DND-41 (cell line): ENCODE measurements at regions not wholly inside any gene's neighbourhood (a gene's known extent, or its start where the extent isn't known, plus 50 kb on each side); places are given as distances from the start of the nearest gene placed in this dataset.

ENCODE experiments used
- ATAC-seq: fragments of 200-7000 bp; cut with Tn5 transposase; 3 replicates; pipeline ENCODE4 v1.9.1; 2021; ENCODE audit warnings: low read depth; ENCODE audit not compliant: insufficient read depth
- DNase-seq: peaks from one replicate; pipeline ENCODE4 v3.0.0-alpha.2; 2020
- H2AFZ ChIP-seq: 2 replicates; pipeline ENCODE4 v1.6.0; 2012; ENCODE audit warnings: low read depth, low read length
- H3K27ac ChIP-seq: 2 replicates; pipeline ENCODE4 v1.5.1; 2012; ENCODE audit warnings: low read length, inconsistent platforms
- H3K27me3 ChIP-seq: fragments of 200-600 bp; sonication (generic); 2 replicates; pipeline ENCODE4 v1.6.0; 2012; ENCODE audit warnings: low read length, mild to moderate bottlenecking, inconsistent platforms; ENCODE audit not compliant: insufficient read depth, poor library complexity
- H3K36me3 ChIP-seq: 2 replicates; pipeline ENCODE4 v1.5.1; 2012; ENCODE audit warnings: low read length, inconsistent platforms; ENCODE audit not compliant: insufficient read depth
- H3K4me1 ChIP-seq: 2 replicates; pipeline ENCODE4 v1.5.1; 2012; ENCODE audit warnings: mild to moderate bottlenecking, low read length; ENCODE audit not compliant: insufficient read depth
- H3K4me2 ChIP-seq: 2 replicates; pipeline ENCODE4 v1.6.0; 2012; ENCODE audit warnings: mild to moderate bottlenecking, moderate library complexity, low read length, inconsistent platforms; ENCODE audit not compliant: insufficient read depth
- H3K4me3 ChIP-seq, 2 experiments: fragments of 200-600 bp in 1 of 2; shearing (Covaris generic) in 1 of 2; 2 replicates each; pipeline ENCODE4 v1.5.1; 2012 to 2016; ENCODE audit warnings: inconsistent platforms in 2 of 2, low read length in 2 of 2, mild to moderate bottlenecking in 2 of 2, low read depth in 1 of 2, moderate library complexity in 1 of 2
- H3K79me2 ChIP-seq: 2 replicates; pipeline ENCODE4 v1.6.0; 2012; ENCODE audit warnings: low read length, inconsistent platforms; ENCODE audit not compliant: insufficient read depth
- H3K9ac ChIP-seq: 2 replicates; pipeline ENCODE4 v1.6.0; 2012; ENCODE audit warnings: low read depth, mild to moderate bottlenecking, inconsistent platforms, low read length, moderate library complexity
- H3K9me3 ChIP-seq: 2 replicates; pipeline ENCODE4 v1.5.1; 2012; ENCODE audit warnings: low read length, moderate library complexity, mild to moderate bottlenecking, inconsistent platforms; ENCODE audit not compliant: insufficient read depth, severe bottlenecking
- H4K20me1 ChIP-seq: 2 replicates; pipeline ENCODE4 v1.6.0; 2012; ENCODE audit warnings: low read length; ENCODE audit not compliant: insufficient read depth
- EZH2 ChIP-seq: IDR thresholded peaks from 3 replicates; pipeline ENCODE4 v1.6.1; 2012; ENCODE audit warnings: borderline replicate concordance, low read depth, mild to moderate bottlenecking, moderate library complexity, low read length, inconsistent platforms; ENCODE audit not compliant: severe bottlenecking
- TF ChIP-seq, protein P1 (sequence below): IDR thresholded peaks from 2 replicates; pipeline ENCODE4 v1.5.1; 2012; ENCODE audit warnings: borderline replicate concordance, low read length, moderate library complexity, mild to moderate bottlenecking; ENCODE audit not compliant: poor library complexity, severe bottlenecking; ENCODE audit errors: extremely low read depth

DNA sequence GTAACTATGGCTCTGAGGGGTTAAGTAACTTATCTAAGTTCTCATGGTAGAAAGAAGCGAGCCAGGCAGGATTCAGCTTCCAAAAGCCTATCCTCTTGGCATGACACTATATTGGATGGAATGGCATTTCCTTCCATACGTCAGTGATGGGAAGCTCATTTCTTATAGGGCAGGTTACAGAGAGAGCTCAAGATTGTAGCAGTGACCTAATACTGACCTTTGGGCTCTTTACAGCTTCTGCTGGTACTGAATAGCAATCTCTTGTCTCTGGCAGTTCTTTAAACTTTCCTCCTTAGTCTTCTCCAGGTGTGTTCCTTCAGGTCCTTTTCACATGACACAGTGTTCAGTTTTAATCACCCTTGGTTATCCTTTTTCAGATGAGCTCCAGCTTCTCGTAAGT, 133.0 kb downstream of the HRH4 start:
- TF ChIP-seq, protein P1, sequence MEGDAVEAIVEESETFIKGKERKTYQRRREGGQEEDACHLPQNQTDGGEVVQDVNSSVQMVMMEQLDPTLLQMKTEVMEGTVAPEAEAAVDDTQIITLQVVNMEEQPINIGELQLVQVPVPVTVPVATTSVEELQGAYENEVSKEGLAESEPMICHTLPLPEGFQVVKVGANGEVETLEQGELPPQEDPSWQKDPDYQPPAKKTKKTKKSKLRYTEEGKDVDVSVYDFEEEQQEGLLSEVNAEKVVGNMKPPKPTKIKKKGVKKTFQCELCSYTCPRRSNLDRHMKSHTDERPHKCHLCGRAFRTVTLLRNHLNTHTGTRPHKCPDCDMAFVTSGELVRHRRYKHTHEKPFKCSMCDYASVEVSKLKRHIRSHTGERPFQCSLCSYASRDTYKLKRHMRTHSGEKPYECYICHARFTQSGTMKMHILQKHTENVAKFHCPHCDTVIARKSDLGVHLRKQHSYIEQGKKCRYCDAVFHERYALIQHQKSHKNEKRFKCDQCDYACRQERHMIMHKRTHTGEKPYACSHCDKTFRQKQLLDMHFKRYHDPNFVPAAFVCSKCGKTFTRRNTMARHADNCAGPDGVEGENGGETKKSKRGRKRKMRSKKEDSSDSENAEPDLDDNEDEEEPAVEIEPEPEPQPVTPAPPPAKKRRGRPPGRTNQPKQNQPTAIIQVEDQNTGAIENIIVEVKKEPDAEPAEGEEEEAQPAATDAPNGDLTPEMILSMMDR, result no peak
- TF ChIP-seq EZH2, result no peak
- Histone ChIP-seq H2AFZ (no peak overlapping the region), H3K27me3 (peaks cover 3% of the 10 kb centered on the region), H3K9me3 (no peaks in the 10 kb centered on the region), H3K4me1 (no peaks in the 10 kb centered on the region), H4K20me1 (no peaks in the 10 kb centered on the region), H3K79me2 (no peaks in the 10 kb centered on the region), H3K4me3 (no peak overlapping the region), H3K4me2 (no peak overlapping the region), H3K27ac (no peak overlapping the region), H3K36me3 (no peaks in the 10 kb centered on the region), H3K9ac (no peak overlapping the region)
- no peak for DNase-seq
- no peak for ATAC-seq

- Histone ChIP-seq H4K20me1 (no peaks in the 10 kb centered on the region), H3K79me2 (no peaks in the 10 kb centered on the region), H3K9ac (no peak overlapping the region), H2AFZ (no peak overlapping the region), H3K4me1 (no peaks in the 10 kb centered on the region), H3K4me2 (no peak overlapping the region), H3K9me3 (no peaks in the 10 kb centered on the region), H3K4me3 (no peak overlapping the region), H3K36me3 (no peaks in the 10 kb centered on the region), H3K27ac (no peak overlapping the region), H3K27me3 (peaks cover 3% of the 10 kb centered on the region)
- no peak for DNase-seq
- TF ChIP-seq EZH2, result no peak
- TF ChIP-seq, protein P1, result no peak
- no peak for ATAC-seq
Measured at GRCh38 chr18:24593886-24594285, 133.4 kb downstream of the HRH4 start.

DNA sequence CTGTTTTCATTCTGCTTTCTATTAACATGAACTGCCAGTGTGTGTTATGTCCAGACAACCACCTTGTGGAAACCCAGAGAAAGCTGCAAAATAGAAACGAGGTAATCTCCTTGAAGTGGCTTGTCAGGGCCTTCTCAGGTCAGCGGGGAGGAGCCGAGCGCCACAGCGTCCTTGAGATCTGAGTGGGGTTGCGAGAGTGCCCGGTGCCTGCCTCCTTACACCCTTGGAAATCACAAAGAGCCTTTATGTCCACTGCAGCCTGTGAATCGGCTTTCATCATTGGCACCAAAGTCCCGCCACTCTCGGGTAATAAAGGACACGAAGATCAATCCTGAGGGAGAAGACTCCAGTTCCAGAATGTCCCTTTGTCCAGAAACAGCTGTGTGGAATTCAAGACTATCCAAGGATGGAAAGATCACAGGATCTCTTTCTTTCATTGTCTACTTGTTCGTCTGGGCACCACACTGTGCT, 135.2 kb downstream of the HRH4 start:
- no peak overlapping the region for H3K4me3 ChIP-seq
- H4K20me1 ChIP-seq, result no peaks in the 10 kb centered on the region
- no peaks in the 10 kb centered on the region for H3K79me2 ChIP-seq
- H3K4me2 ChIP-seq, result no peak overlapping the region
- H3K36me3 ChIP-seq, result no peaks in the 10 kb centered on the region
- DNase-seq, result no peak
- H3K4me1 ChIP-seq, result no peaks in the 10 kb centered on the region
- H3K27me3 ChIP-seq, result peaks cover 3% of the 10 kb centered on the region
- no peak overlapping the region for H2AFZ ChIP-seq
- H3K9me3 ChIP-seq, result no peaks in the 10 kb centered on the region
- ATAC-seq, result no peak
- H3K9ac ChIP-seq, result no peak overlapping the region
- no peak overlapping the region for H3K27ac ChIP-seq
- TF ChIP-seq, protein P1, result no peak
- TF ChIP-seq EZH2, result no peak
